Adipose tissue (tissue), 3 donors: ENCODE measurements at regions not wholly inside any gene's neighbourhood (a gene's known extent, or its start where the extent isn't known, plus 50 kb on each side); places are given as distances from the start of the nearest gene placed in this dataset.

ENCODE experiments used
- H3K27ac ChIP-seq: one replicate; pipeline ENCODE4 v1.5.1; 2013; ENCODE audit warnings: low read depth, low read length
- WGBS, 3 donors: extraction: QIAGEN DNeasy Blood & Tissue Kit; methylation state at CpG; one replicate each; pipeline ENCODE4 v1.1.7; 2013; 5-methylcytosine and 5-hydroxymethylcytosine counted together
- donor health status: healthy with polysubstance abuse.
- donor health status: Bipolar disorder and iron deficiency.
- donor health status: healthy.

GRCh38 chr4:147362938-147363337 is 118.0 kb upstream of the EDNRA start:
- H3K27ac ChIP-seq: no peak overlapping the region
- 31 to 50% (median 39%) methylated on average over 4 of the region's 4 CpGs for WGBS, 3 donors

- WGBS, 3 donors: 34 to 89% (median 82%) methylated on average over 2 of the region's 2 CpGs
- H3K27ac ChIP-seq: no peak overlapping the region
Measured at GRCh38 chr4:147363514-147363913, 117.4 kb upstream of the EDNRA start.

GRCh38 chr4:147365396-147365795 is 115.5 kb upstream of the EDNRA start:
- 73 to 85% (median 84%) methylated on average over 3 of the region's 3 CpGs for WGBS, 3 donors
- no peak overlapping the region for H3K27ac ChIP-seq

- no peak overlapping the region for H3K27ac ChIP-seq
- WGBS, 3 donors: 77 to 90% (median 90%) methylated on average over 3 of the region's 3 CpGs
Measured at GRCh38 chr4:147366164-147366563, 114.7 kb upstream of the EDNRA start.

- no peak overlapping the region for H3K27ac ChIP-seq
Measured at GRCh38 chr4:147367891-147368290, 113.0 kb upstream of the EDNRA start.

GRCh38 chr4:147368948-147369347 is 111.9 kb upstream of the EDNRA start:
- H3K27ac ChIP-seq: no peak overlapping the region

- WGBS, 3 donors: 68 to 80% (median 80%) methylated on average over 2 of the region's 2 CpGs
- H3K27ac ChIP-seq: no peak overlapping the region
Measured at GRCh38 chr4:147370473-147370872, 110.4 kb upstream of the EDNRA start.

- H3K27ac ChIP-seq: no peak overlapping the region
- WGBS, 3 donors: 59 to 83% (median 72%) methylated on average over 2 of the region's 2 CpGs
Measured at GRCh38 chr4:147370881-147371280, 110.0 kb upstream of the EDNRA start.

- H3K27ac ChIP-seq: no peak overlapping the region
Measured at GRCh38 chr4:147371661-147372060, 109.2 kb upstream of the EDNRA start.

- 61 to 82% (median 79%) methylated on average over 2 of the region's 2 CpGs for WGBS, 3 donors
- H3K27ac ChIP-seq: no peak overlapping the region
Measured at GRCh38 chr4:147378780-147379179, 102.1 kb upstream of the EDNRA start.

GRCh38 chr4:147381749-147382148 is 99.1 kb upstream of the EDNRA start:
- no peak overlapping the region for H3K27ac ChIP-seq
- 78 to 87% (median 87%) methylated on average over 1 of the region's 1 CpG for WGBS, 3 donors

GRCh38 chr4:147388018-147388417 is 92.9 kb upstream of the EDNRA start:
- 39 to 79% (median 63%) methylated on average over 1 of the region's 1 CpG for WGBS, 3 donors
- H3K27ac ChIP-seq: no peak overlapping the region

GRCh38 chr4:147396105-147396504 is 84.8 kb upstream of the EDNRA start:
- no peak overlapping the region for H3K27ac ChIP-seq
- WGBS, 3 donors: 0 to 47% (median 3%) methylated on average over 1 of the region's 1 CpG

GRCh38 chr4:147398556-147398955 is 82.3 kb upstream of the EDNRA start:
- no peak overlapping the region for H3K27ac ChIP-seq
- WGBS, 3 donors: 37 to 71% (median 67%) methylated on average over 2 of the region's 2 CpGs

- no peak overlapping the region for H3K27ac ChIP-seq
Measured at GRCh38 chr4:147400721-147401120, 80.2 kb upstream of the EDNRA start.

GRCh38 chr4:147401221-147401620 is 79.7 kb upstream of the EDNRA start:
- no peak overlapping the region for H3K27ac ChIP-seq
- WGBS, 3 donors: 68 to 75% (median 69%) methylated on average over 5 of the region's 5 CpGs

More at GRCh38 chr4:147400721-147401120, 80.2 kb upstream of the EDNRA start:
- WGBS, 3 donors: 68 to 87% (median 84%) methylated on average over 3 of the region's 3 CpGs

- 25 to 33% (median 32%) methylated on average over 5 of the region's 5 CpGs for WGBS, 3 donors
- H3K27ac ChIP-seq: no peak overlapping the region
Measured at GRCh38 chr4:147407261-147408045, 73.4 kb upstream of the EDNRA start.

GRCh38 chr4:147408189-147408588 is 72.7 kb upstream of the EDNRA start:
- no peak overlapping the region for H3K27ac ChIP-seq

GRCh38 chr4:147409350-147409749 is 71.5 kb upstream of the EDNRA start:
- no peak overlapping the region for H3K27ac ChIP-seq
- WGBS, 3 donors: 60 to 66% (median 61%) methylated on average over 2 of the region's 2 CpGs

GRCh38 chr4:147418226-147418625 is 62.7 kb upstream of the EDNRA start:
- 58 to 79% (median 64%) methylated on average over 1 of the region's 1 CpG for WGBS, 3 donors
- H3K27ac ChIP-seq: no peak overlapping the region

- WGBS, 3 donors: 69 to 87% (median 81%) methylated on average over 2 of the region's 2 CpGs
- H3K27ac ChIP-seq: no peak overlapping the region
Measured at GRCh38 chr4:147421456-147421855, 59.4 kb upstream of the EDNRA start.
